ENCODE measurements at regions not wholly inside any gene's neighbourhood (a gene's known extent, or its start where the extent isn't known, plus 50 kb on each side); places are given as distances from the start of the nearest gene placed in this dataset.
"Not testable (repeated sequence)": the region's sequence is repeated elsewhere in the genome, so short reads cannot be mapped to it uniquely, and the experiment has no call there.

DNA sequence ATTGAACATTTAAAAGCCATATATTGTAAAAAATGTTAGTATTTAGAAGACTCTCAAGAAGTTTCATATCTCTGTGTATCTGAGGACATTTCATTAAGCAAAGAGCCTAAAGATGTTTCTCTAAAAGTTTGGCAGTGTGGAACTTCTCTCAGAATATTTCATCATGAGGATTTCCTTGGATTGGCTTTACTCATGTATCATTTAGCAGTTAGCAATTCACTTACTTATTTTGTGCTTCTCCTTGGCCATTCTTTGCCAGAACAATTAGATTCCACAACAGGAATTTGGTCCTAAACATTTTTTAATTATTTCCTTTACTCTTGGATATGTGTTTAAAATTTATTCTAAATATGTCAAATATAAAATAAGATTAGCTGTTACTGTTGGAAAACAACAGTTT, 345.0 kb upstream of the LRRTM4 start:
- no TSS peak for BruUV-seq (replicated peaks)
- Histone ChIP-seq H3K36me3 (ENCODE audit: insufficient read depth, low read length, poor library complexity, severe bottlenecking) (no peaks in the 10 kb centered on the region), H3K4me3 (ENCODE audit: low read depth, low read length, poor library complexity, severe bottlenecking) (no peak overlapping the region), H3K9me3 (ENCODE audit: low read depth, low read length, poor library complexity, severe bottlenecking) (no peaks in the 10 kb centered on the region), H3K27ac (ENCODE audit: low read depth, low read length, poor library complexity, severe bottlenecking) (no peak overlapping the region), H3K4me1 (ENCODE audit: insufficient read depth, low read length, poor library complexity, severe bottlenecking) (no peaks in the 10 kb centered on the region), H3K27me3 (replicated peaks; ENCODE audit: insufficient read depth, low read depth, low read length, poor library complexity) (no peaks in the 10 kb centered on the region)
- POLR2A ChIA-PET (ENCODE audit: low non-redundant PET), result no interaction called here
- TF ChIP-seq, protein P1, sequence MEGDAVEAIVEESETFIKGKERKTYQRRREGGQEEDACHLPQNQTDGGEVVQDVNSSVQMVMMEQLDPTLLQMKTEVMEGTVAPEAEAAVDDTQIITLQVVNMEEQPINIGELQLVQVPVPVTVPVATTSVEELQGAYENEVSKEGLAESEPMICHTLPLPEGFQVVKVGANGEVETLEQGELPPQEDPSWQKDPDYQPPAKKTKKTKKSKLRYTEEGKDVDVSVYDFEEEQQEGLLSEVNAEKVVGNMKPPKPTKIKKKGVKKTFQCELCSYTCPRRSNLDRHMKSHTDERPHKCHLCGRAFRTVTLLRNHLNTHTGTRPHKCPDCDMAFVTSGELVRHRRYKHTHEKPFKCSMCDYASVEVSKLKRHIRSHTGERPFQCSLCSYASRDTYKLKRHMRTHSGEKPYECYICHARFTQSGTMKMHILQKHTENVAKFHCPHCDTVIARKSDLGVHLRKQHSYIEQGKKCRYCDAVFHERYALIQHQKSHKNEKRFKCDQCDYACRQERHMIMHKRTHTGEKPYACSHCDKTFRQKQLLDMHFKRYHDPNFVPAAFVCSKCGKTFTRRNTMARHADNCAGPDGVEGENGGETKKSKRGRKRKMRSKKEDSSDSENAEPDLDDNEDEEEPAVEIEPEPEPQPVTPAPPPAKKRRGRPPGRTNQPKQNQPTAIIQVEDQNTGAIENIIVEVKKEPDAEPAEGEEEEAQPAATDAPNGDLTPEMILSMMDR (conservative IDR thresholded peaks at IDR 0.05; ENCODE audit: low read depth, low read length), result no peak
- no peak for TF ChIP-seq EZH2 (IDR thresholded peaks at IDR 0.05; ENCODE audit: borderline replicate concordance, low read depth, low read length, poor library complexity, severe bottlenecking)
- intact Hi-C loops (cut with micrococcal nuclease; ENCODE audit: unreplicated experiment), result no loop called here
- CTCF ChIA-PET, result no interaction called here
- no peak for DNase-seq (ENCODE audit: low spot score)

DNA sequence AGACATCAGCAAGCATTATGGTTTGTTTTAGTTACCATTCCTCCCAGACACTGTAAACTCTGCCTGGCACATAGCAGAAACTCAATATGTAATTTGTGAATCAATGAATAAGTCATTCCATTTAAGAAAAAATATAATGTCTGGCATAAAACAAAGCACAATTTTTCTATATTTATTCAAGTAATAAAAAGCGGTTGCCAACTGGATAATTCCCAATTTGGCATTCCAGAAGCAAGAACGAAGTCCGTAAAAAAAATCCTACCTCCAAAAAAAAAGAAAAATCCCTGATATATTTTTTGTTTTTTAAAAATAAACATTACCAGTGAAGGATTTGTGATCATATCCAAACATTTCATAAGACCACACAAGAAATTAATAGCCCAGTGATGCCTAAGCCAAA, 351.3 kb upstream of the LRRTM4 start:
- Histone ChIP-seq H3K27me3 (replicated peaks; ENCODE audit: insufficient read depth, low read depth, low read length, poor library complexity) (no peaks in the 10 kb centered on the region), H3K4me1 (ENCODE audit: insufficient read depth, low read length, poor library complexity, severe bottlenecking) (no peaks in the 10 kb centered on the region), H3K4me3 (ENCODE audit: low read depth, low read length, poor library complexity, severe bottlenecking) (no peak overlapping the region), H3K9me3 (ENCODE audit: low read depth, low read length, poor library complexity, severe bottlenecking) (no peaks in the 10 kb centered on the region), H3K36me3 (ENCODE audit: insufficient read depth, low read length, poor library complexity, severe bottlenecking) (no peaks in the 10 kb centered on the region), H3K27ac (ENCODE audit: low read depth, low read length, poor library complexity, severe bottlenecking) (no peak overlapping the region)
- intact Hi-C loops (cut with micrococcal nuclease; ENCODE audit: unreplicated experiment), result no loop called here
- ChIA-PET CTCF (no interaction called here), POLR2A (ENCODE audit: low non-redundant PET) (no interaction called here)
- no peak for TF ChIP-seq EZH2 (IDR thresholded peaks at IDR 0.05; ENCODE audit: borderline replicate concordance, low read depth, low read length, poor library complexity, severe bottlenecking)
- TF ChIP-seq, protein P1 (conservative IDR thresholded peaks at IDR 0.05; ENCODE audit: low read depth, low read length), result no peak
- no TSS peak for BruUV-seq (replicated peaks)
- DNase-seq (ENCODE audit: low spot score), result no peak

DNA sequence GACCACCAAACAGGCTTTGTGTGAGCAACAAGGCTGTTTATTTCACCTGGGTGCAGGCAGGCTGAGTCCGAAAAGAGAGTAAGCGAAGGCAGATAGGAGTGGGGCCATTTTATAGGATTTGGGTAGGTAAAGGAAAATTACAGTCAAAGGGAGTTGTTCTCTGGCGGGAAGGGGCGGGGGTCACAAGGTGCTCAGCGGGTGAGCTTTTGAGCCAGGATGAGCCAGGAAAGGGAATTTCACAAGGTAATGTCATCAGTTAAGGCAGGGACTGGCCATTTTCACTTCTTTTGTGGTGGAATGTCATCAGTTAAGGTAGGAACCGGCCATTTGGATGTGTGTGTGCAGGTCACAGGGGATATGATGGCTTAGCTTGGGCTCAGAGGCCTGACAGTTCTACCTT, 378.0 kb upstream of the LRRTM4 start:
- intact Hi-C loops (cut with micrococcal nuclease; ENCODE audit: unreplicated experiment); BruUV-seq (replicated peaks); H3K4me1 ChIP-seq (ENCODE audit: insufficient read depth, low read length, poor library complexity, severe bottlenecking): not testable (repeated sequence)

DNA sequence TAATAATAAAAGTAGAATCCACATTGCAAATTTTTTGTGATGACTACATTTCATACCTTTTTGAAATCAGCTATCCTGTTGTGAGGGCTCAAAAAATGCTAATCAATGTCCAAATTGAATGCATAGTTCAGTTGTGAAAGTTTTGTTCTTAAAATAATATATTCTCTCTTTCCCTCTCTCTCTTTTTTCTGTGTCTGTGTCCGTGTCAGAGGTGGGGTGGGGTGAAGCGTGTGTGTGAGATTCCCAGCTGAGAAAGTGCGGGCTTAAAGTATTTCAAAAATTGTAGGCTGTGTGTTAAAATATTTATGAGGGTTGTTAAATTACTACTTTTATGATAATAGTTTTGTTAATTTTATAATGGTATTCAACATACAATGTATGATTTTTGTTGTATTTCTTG, 388.0 kb upstream of the LRRTM4 start:
- H3K27me3 ChIP-seq (replicated peaks; ENCODE audit: insufficient read depth, low read depth, low read length, poor library complexity), result no peaks in the 10 kb centered on the region
- POLR2A ChIA-PET (ENCODE audit: low non-redundant PET), result no interaction called here
- intact Hi-C loops (cut with micrococcal nuclease; ENCODE audit: unreplicated experiment), result no loop called here
- H3K36me3 ChIP-seq (ENCODE audit: insufficient read depth, low read length, poor library complexity, severe bottlenecking), result no peaks in the 10 kb centered on the region
- no peak overlapping the region for H3K4me3 ChIP-seq (ENCODE audit: low read depth, low read length, poor library complexity, severe bottlenecking)
- H3K4me1 ChIP-seq (ENCODE audit: insufficient read depth, low read length, poor library complexity, severe bottlenecking), result no peaks in the 10 kb centered on the region
- no peak overlapping the region for H3K27ac ChIP-seq (ENCODE audit: low read depth, low read length, poor library complexity, severe bottlenecking)
- no TSS peak for BruUV-seq (replicated peaks)
- no peak for TF ChIP-seq EZH2 (IDR thresholded peaks at IDR 0.05; ENCODE audit: borderline replicate concordance, low read depth, low read length, poor library complexity, severe bottlenecking)
- TF ChIP-seq, protein P1 (conservative IDR thresholded peaks at IDR 0.05; ENCODE audit: low read depth, low read length), result no peak
- H3K9me3 ChIP-seq (ENCODE audit: low read depth, low read length, poor library complexity, severe bottlenecking), result no peaks in the 10 kb centered on the region
- CTCF ChIA-PET, result no interaction called here
- DNase-seq (ENCODE audit: low spot score), result no peak

More for the DNA sequence above, 378.0 kb upstream of the LRRTM4 start:
- H3K9me3 ChIP-seq (ENCODE audit: low read depth, low read length, poor library complexity, severe bottlenecking); H3K36me3 ChIP-seq (ENCODE audit: insufficient read depth, low read length, poor library complexity, severe bottlenecking); POLR2A ChIA-PET (ENCODE audit: low non-redundant PET); CTCF ChIA-PET; H3K4me3 ChIP-seq (ENCODE audit: low read depth, low read length, poor library complexity, severe bottlenecking); H3K27me3 ChIP-seq (replicated peaks; ENCODE audit: insufficient read depth, low read depth, low read length, poor library complexity); H3K27ac ChIP-seq (ENCODE audit: low read depth, low read length, poor library complexity, severe bottlenecking); DNase-seq (ENCODE audit: low spot score): not testable (repeated sequence)

Measured in A673 (cell line).